NCI-H2081 (cell line): ENCODE measurements at regions not wholly inside any gene's neighbourhood (a gene's known extent, or its start where the extent isn't known, plus 50 kb on each side); places are given as distances from the start of the nearest gene placed in this dataset.
"Not testable (repeated sequence)": the region's sequence is repeated elsewhere in the genome, so short reads cannot be mapped to it uniquely, and the experiment has no call there.

Source experiments
- DNase-seq, 2 experiments: peaks; one replicate each; lab custom pipeline; 2025; lab: John Stamatoyannopoulos, UW

- no peak for DNase-seq
Measured at GRCh38 chr14:106044949-106045596, 518.7 kb downstream of the TMEM121 start.

- DNase-seq, result no peak
Measured at GRCh38 chr14:106051796-106052195, 525.4 kb downstream of the TMEM121 start.

- no peak for DNase-seq
Measured at GRCh38 chr14:106055289-106055688, 528.9 kb downstream of the TMEM121 start.

- DNase-seq, result no peak
Measured at GRCh38 chr14:106058342-106058741, 532.0 kb downstream of the TMEM121 start.

DNA sequence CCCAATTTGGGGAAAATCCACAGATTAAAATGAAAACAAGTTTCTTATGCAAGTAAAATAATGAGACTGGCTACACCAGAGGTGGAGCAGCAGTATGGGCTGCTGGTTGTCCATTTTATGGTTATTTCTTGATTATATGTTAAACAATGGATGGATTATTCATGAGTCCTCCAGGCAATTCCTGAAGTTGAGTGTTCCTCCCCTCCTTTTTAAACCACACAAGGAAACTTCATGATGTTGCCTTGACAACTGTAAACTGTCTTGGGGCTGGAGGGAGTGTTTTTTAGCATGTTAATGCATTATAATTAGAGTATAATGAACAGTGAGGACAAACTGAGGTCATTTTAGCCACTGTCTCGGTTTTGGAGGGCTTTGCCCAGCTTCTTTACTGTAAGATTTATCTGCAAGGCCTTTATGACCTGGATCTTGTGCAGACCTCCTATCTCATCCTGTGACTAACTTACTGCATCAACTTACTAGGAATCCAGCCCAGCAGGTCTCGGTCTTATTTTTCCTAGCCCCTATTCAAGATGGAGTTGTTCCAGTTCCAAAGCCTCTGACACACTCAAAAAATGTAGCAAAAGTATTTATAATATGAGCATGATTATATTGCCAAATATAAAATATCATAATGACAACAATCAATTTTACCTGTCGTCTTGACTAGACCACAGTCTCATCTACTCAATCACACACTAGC, 534.0 kb downstream of the TMEM121 start:
- DNase-seq, result no peak

GRCh38 chr14:106061877-106062500, 535.6 kb downstream of the TMEM121 start:
- DNase-seq, result peak in 1 of 2 experiments; percentile 6

GRCh38 chr14:106062502-106063272, 536.3 kb downstream of the TMEM121 start:
- no peak for DNase-seq

- DNase-seq, result no peak
Measured at GRCh38 chr14:106067935-106068334, 541.6 kb downstream of the TMEM121 start.

DNA sequence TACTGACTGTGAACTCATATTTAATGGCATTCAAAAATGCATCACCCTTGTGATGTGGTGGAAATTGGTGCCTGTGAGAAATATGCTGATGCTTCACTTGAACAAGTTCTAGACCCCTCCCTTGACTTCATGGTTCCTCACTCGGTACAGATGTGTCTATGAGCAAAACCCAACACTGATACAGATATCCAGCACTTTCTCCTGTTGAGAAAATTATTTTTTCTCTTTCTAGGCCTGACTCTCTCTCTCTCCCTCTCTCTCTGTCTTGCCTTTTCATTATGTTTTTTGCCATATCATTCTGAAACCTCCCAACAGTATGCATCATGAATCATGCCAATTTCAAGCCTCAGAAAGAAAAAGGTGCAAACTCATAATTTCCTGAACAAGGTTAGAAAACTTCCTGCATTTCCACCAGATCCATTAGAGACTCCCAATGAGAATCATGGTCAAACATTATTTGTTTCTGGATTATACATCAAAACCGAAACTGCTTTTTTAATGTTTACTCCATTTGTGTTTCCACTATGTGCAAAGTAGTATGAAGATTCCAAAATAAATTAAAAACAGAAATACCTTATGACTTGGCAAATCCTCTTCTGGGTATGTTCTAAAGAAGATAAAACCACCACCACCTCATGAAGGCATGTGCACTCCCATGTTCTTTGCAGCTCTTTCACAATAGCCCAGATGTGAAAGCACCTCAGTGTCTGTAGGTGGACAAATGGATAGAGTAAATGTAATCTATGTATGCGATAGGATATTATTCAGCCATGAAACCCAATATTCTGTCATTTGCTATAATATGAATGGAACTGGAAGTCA, 543.6 kb downstream of the TMEM121 start:
- no peak for DNase-seq

DNA sequence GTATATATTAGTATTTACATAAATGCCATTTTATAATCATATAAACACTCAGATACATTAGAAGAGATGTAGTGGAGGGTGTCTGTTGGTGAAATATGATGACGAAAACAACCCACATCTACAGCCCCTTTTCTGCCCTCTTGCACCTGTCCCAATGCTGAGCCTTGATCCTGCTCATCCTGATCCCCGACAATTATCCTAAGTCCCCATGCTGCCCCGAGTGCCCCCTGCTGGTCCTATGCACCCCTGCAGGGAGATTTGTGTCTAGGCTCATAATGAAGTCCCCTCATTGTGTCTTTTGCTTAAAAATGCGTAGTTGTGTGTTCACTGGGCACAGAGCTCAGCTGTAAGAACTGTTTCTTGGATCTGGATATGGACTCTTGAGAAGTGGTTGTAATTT, 554.5 kb downstream of the TMEM121 start:
- DNase-seq, result no peak

- not testable (repeated sequence) for DNase-seq
Measured at GRCh38 chr14:106081721-106082120, 555.3 kb downstream of the TMEM121 start.

DNA sequence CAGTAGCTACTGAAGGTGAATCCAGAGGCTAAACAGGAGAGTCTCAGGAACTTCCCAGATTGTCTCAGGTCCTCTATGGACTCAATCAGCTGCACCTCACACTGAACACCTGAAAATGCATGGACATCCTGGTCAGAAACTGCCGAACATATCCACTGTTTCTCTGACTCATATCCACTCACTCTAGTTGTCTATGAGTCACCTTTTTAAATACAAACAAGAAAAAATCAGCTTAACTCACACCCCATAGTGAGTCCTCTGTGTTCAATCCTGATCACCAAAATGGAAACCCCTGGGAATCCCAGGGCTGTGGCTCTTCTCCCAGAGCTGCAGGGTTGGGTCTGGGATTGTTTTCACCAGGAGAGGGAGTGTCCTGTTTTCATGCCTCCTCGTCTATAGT, 556.7 kb downstream of the TMEM121 start:
- no peak for DNase-seq

DNA sequence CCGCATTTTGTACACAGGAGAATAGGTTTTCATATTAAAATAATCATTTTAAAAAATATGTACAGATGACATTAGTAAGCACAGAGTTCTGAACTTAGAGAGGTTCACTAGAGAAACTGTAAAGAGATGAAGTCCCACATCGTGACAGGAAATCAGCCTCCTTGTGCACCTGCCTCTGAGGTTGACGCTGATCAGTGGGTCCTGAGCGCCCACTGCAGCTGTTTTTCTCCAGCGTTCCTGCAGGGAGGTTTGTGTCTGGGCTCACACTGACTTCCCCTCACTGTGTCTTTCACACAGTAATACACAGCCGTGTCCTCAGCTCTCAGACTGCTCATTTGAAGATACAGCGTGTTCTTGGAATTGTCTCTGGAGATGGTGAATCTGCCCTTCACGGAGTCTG, 561.5 kb downstream of the TMEM121 start:
- DNase-seq, result no peak

GRCh38 chr14:106088860-106089259, 562.5 kb downstream of the TMEM121 start:
- DNase-seq, result not testable (repeated sequence)

GRCh38 chr14:106094654-106095189, 568.3 kb downstream of the TMEM121 start:
- peak; percentile 33 to 42 for DNase-seq

GRCh38 chr14:106107703-106108102, 581.3 kb downstream of the TMEM121 start:
- DNase-seq, result no peak

DNA sequence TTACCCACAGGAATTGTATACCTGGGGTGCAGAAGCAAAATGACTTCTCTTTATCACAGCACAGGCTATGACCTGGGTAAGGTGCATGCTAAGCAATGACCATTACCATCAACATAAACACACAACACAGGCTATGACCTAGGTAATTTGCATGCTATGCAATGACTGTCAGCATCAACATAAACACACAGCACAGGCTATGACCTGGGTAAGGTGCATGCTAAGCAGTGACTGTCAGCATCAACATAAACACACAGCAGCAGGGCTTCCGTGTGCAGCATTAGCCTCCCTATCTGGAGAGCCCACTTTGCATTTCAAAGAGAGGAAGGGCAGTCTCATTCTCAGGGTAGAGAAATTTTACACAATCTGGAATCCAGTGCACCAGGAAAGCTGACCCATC, 583.0 kb downstream of the TMEM121 start:
- DNase-seq, result no peak

GRCh38 chr14:106115401-106115800, 589.0 kb downstream of the TMEM121 start:
- no peak for DNase-seq

DNA sequence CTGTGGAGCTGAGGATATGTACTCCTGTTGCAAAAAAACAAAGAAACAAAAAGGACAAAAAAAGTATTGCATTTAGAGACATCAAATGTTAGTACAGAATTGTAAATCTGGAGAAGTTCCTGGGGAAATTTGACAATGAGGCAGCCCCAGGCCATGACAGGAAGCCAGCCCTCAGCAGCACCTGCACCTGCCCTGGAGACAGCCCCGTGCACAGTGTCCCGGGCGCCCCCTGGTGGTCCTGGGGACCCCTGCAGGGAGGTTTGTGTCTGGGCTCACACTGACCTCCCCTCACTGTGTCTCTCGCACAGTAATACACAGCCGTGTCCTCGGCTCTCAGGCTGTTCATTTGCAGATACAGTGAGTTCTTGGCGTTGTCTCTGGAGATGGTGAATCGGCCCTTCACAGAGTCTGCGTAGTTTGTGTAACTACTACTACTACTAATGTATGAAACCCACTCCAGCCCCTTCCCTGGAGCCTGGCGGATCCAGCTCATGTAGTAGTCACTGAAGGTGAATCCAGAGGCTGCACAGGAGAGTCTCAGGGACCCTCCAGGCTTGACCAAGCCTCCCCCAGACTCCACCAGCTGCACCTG, 590.1 kb downstream of the TMEM121 start:
- not testable (repeated sequence) for DNase-seq

GRCh38 chr14:106120101-106120500, 593.7 kb downstream of the TMEM121 start:
- no peak for DNase-seq

GRCh38 chr14:106129274-106129673, 602.9 kb downstream of the TMEM121 start:
- no peak for DNase-seq
